HG02870 (cell line): ENCODE measurements at regions not wholly inside any gene's neighbourhood (a gene's known extent, or its start where the extent isn't known, plus 50 kb on each side); places are given as distances from the start of the nearest gene placed in this dataset.
"Not testable (repeated sequence)": the region's sequence is repeated elsewhere in the genome, so short reads cannot be mapped to it uniquely, and the experiment has no call there.

Experiments used
- ATAC-seq: cut with Tn5 transposase; IDR thresholded peaks from one replicate; pipeline ENCODE4 v1.9.1; 2021; ENCODE audit warnings: mild to moderate bottlenecking, moderate library complexity; ENCODE audit not compliant: unreplicated experiment

DNA sequence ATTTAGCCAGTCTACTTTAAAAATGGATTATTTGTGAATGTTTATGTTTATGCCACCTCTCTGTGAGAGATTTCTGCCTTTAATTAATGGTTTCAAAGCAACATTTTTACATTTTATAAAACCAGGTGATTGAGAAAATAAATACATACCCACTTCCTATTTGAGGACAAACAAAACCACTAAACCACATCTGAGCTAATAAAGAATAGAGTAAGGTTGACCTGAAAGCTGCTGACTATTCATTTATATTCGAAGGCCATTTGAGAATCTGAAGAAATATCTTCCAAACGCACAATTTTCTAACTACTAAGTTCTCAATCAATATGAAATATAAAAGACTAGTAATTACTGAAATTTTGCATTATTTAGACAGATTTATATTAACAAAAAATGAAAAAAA is 705.1 kb downstream of the XPNPEP1 start:
- no peak for ATAC-seq

DNA sequence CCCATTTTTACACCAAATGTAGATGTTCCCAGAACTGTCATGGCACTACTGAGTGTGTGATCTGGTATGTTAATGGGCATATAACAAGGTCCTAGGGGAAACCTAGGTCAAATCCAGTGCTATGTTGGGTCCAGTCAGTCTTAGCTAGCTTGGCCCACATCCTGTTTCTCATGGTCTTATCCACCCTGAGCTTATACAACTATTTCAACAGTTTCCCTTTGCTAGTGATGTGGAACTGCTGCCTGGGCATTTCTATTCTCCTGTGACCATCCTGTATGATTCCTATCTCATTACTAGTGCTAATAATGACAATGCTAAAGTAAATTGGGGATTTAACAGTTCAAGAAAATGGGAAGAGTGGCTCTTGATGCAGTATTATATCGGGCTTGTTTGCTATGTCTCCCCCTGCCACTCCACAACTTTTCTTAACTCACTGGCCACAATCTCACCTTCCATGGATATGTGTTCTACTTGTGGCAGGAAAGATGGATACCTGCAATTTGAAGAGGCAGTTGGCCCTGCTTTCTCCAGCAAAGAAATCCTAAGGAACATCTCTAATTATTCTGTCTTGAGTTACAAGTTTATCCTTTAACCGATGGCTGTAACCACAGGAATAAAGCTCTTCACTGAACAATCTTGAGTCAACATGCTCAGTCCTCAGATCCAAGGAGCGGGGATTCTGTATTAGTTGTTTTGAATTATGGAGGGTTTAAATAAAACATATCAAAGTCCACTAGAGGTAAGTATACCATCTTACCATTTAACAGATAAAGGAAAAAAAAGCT is 707.8 kb downstream of the XPNPEP1 start:
- no peak for ATAC-seq

DNA sequence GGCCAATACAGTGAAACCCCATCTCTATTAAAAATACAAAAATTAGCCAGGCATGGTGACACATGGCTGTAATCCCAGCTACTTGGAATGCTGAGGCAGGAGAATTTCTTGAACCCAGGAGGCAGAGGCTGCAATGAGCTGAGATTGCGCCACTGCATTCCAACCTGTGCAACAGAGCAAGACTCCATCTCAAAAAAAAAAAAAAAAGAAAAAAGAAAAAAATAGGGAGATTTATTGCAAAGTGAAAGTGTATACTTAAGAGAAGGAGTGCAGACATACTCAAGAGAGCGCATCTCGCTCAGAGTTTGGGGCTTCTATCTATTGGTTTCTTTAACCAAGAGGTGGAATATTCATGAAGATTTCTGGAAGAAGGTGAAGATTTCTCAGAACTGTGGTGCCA is 708.4 kb downstream of the XPNPEP1 start:
- ATAC-seq = not testable (repeated sequence)

DNA sequence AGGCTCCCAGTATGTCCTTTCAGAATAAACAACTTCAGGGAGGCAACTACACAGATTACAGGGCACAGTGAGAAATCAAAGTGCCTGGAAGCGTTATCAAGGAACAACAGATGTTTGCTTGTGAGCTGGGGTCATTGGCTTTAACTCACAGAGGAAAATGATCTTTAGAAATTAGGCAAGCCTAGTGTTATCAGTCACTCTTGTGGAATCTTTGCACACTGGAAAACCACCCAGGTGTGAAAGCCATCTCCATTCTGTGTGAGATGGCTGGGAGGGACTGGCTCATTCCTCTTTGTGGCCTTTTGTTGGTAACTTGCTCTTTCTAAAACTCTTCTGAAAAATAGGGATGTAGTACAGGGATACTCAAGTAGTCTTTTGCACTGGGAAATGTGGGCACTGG is 716.0 kb downstream of the XPNPEP1 start:
- ATAC-seq = no peak

DNA sequence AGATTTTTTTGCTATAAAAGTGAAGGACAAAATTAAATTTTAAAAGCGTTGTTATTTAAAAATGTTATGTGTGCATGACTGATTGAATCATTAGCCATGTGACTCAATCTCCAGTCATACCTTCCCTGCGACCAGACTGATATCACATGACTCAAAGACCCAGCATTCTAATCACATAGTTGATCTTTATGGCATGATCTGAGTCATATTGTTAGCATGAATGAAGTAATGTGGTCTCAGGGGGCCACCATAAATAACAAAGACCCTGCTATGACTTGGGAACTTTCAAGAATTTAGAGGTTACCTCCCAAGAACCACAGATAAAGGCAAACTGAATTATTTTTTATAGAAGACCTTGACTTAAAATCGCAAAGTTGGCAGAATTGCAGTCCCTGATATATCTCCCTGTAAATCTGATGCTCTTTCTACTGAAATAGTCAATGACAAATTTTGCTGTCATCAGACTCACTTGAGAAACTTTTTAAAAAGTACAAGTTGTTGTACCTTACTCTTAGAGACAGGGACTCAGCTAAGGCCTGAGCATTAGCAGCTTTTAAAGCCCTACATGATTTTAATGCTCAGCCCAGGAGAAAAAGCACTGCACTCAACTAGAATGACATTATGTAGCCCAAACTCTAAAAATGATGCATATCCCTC is 717.3 kb downstream of the XPNPEP1 start:
- ATAC-seq = no peak

DNA sequence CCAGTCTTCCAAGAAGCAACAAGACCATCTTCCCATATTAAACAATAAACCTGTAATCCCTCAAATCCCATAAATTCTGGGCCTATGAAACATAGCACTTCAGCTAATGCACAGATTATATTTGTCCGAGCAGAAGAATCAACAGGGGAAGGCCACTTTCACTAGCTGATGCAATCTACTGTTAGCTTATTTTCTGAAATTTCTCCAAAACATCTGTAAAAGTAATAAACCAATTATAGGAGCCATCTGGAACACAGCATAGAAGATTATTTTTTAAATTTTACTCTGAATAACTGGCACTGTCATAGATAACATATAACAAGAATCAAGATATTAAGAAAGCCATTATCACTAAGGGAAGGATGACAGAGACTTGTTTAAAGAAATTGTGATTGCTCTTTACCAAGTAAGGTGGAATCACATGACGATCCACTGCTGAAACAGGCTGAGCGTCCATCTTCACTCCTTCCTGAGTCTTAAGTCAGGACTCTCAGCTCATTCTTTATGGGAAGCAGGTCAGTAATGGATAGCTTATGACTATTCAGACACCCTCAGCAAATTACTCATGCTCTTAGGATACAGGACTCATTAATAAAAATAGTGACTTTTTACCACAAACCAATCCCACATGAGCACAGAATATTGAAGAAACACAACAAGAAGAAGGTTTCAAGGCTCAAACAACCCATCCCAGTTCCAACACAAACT is 719.5 kb downstream of the XPNPEP1 start:
- no peak for ATAC-seq

DNA sequence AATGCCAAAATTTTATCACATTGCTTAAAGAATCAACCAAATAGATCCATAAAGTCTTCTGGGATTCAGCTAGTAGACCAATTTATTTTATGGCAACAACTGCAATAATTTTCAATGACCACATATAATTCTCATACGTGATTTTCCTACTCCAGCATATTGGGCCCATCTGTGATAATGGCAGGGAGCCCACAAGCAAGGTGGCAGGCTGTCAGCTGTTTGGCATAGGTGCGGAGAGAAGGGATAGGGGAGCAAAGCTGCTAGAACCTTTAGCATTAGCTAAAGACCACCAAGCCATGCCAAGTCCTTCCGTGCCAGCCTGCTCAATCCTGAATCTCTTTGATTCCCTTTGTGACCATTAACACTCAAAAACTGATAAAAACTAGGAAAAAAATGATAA is 721.2 kb downstream of the XPNPEP1 start:
- no peak for ATAC-seq

DNA sequence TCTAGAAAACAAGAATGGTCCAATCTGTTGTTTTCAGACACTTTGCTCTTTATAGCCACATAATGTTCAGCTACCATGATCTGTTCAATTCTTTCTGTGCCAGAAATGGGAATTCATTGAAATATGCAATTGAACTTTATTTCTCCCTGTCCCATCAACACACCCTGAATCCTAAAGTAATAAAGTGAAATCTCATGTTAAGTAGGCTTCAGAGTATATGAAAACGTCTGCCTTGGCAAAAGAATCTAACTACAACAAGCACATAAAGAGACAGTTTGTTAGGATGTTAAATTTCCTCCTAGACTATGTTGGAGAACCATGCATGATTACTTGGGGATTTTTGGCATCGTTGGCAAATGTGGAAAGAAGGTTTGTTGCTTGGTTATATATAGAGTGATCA is 722.7 kb downstream of the XPNPEP1 start:
- ATAC-seq = no peak

DNA sequence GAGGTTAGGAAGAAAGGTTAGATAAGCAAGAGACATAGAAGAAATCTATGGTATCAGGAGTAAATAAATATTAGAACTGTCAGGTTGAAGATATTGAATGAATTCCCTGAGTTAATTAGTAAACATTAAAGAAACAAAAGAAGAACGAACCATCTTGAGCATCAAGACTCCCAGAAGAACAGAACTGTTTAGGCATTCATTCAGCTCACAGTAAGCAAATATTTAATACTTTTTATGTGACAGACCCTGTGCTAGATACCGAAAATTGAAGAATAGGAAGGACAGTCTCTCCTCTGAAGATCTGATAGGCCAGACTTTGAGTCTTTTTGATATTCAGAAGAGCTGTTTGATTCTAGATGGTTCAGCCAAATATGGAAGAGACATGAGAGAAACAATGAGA is 731.5 kb downstream of the XPNPEP1 start:
- ATAC-seq = no peak

DNA sequence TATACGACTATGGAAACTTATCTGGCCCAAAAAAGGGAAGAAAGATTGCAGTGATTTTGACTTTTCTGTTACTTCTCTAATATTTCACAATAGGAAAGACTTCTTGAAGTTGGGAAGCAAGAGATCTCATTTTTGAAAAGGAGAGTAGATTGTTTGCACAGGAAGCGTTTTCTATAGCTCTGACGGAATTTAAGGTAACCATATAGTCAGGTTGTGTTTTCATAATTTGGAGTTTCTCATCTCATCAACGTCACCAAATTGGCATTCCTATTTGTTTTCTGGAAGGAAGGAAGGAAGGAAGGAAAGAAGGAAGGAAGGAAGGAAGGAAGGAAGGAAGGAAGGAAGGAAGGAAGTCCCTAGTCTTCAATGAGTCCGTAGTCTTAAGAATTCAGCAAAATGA is 732.0 kb downstream of the XPNPEP1 start:
- no peak for ATAC-seq

DNA sequence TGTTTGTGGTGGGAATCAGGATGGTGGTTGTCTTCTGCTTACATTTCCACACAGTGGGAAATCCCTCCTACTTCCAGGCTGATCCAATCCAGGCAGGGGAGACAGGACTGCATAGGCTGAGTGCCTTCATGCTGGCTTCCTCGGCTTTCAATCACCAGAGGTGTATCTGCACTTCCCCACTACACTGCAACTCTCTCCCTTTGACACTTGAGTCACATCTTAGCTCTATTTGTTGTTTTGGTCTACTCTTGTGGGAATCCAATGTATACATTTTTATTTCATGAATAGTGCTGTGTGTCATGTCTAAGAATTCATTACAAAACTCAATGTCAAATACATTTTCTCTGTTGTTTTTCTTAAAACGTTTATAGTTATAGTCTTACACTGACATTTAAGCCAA is 735.6 kb downstream of the XPNPEP1 start:
- ATAC-seq = no peak

DNA sequence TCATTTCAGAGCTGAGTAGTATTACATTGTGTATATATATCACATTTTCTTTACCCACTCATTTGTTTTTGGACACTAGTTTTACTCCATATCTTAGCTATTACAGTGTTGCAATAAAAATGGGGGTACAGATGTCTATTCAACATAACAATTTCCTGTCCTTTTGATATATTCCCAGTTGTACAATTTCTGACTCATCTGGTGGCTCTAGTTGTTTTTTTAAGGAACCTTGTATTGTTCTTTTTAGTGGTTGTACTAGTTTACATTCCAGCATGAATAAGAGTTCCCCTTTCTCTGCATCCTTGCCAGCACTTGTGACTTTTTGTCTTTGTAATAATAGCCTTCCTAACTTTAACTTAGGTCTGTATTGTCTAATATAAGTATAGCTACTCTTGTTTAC is 739.9 kb downstream of the XPNPEP1 start:
- no peak for ATAC-seq

DNA sequence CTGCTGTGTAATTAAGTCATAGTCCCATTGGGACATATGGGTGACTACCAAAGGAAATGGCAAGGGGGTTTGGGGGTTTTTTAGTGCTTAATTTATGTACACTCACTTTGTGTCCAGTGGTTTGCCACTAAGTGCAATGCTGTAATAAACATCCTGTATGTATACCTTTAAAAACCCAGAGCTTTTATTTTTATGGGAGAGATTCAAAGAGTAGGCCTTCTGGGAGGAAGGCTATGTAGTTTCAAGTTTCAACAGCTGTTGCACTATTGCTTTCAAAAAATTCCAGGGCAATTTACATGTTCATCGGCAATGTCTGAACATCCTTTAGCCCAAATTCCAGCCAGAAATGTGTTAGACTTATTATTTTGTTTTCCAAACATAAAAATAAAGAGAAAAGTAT is 744.7 kb downstream of the XPNPEP1 start:
- no peak for ATAC-seq

DNA sequence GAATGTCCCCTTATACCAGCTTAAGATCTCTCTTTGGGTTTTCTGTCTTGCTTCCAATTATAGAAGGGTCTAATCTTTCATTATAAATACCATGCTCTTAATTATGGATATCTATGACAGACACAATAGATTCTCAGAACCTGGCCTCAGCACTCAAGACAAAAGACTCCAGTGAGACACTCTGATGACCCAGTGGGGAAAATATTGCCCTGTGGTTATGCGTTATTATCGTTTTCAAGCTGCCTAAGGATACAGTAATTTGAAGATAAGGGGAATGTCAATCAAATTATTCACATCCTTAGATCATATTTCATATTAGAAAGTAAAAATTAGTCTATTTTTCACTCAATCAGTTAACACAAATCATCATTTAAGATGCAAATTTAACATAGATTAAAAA is 748.8 kb downstream of the XPNPEP1 start:
- ATAC-seq = no peak

DNA sequence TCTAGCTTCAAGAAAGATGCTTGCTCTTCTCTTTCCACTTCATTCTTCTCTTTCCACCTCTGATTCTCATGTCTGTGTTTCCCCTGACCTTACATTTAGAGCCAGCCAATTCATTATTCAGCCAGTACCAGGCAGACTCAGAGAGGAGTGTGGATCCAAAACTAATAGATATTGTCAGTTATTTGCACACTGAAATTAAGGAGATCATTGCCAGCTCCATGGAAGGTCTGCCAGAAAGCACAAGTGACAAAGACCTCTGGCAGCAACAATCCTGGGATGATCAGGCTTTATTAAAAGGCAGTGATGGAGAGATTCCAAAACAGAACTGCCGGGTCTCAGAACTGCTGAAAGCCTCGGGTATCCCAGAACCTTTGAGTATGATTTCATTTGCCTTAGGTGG is 749.4 kb downstream of the XPNPEP1 start:
- ATAC-seq = no peak

DNA sequence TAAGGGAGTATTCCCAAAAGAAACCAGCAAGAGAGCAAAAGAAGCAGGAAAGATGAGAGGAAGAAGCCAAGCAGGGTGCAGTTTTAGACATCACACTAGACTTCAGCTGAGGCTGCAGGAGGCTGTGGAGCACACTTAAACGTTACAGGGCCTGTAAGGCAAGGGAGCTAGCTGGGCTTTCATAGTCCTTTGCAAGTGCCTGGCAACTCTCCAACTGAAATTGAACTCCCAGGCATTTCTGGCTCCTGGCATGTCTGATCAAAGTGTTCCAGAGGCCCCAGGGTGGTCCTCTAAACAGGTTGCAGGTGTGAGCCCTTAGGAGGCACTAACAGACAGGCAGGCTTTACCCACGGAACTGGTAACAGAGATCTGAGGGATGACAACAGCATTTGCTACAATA is 750.2 kb downstream of the XPNPEP1 start:
- ATAC-seq = no peak

DNA sequence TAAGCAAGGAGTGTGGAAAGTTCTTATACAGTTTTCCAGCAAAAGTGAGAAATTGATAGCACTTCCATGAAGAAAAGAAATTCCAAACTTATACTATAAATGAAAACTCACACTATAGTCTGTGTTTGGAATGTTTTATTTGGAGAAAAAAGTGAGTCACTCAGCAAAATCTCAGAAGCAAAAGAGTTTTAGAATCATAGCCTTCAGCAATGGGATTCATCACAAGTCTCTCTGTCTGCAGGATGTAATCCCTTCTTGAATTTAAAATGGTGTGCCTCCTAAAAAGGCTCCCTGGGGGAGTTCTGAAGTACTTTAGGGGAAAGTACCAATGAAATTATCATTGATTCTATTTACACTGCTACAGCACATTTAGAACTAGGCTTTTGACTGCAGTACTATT is 756.4 kb downstream of the XPNPEP1 start:
- no peak for ATAC-seq

DNA sequence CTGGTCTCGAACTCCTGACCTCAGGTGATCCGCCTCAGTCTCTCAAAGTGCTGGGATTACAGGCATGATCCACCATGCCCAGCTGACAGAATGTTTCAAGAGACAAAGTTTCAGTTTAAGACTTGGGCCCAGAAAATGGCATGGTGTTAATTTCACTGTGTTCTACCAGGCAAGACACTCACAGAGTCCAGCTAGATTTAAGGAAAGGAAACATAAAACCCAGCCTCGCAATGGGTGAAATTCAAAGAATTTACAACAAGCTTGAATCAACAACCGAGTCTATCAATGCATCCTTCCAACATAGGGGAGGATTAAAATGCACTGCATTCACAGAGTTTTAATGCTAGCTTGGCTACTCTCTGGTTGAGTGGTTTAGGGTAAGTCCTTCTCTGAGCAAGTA is 764.0 kb downstream of the XPNPEP1 start:
- ATAC-seq = no peak

DNA sequence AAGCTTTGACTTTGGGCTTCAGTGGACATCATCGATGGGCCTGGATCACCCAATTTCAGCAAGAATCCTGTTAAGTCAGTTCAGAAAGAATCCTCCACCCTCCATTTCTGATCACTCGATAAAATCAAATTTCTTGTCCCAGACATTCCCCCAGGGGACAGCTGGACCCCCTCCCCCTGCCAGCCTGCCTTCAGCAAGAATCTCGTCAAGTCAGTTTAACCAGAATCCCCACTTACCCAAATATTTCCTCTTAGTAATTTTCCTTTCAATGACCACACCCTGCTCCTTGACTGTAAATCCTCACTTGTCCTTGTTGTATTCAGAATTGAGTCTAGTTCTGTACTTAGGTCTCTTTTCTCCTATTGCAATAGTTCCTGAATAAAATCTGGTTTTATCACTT is 766.9 kb downstream of the XPNPEP1 start:
- no peak for ATAC-seq

DNA sequence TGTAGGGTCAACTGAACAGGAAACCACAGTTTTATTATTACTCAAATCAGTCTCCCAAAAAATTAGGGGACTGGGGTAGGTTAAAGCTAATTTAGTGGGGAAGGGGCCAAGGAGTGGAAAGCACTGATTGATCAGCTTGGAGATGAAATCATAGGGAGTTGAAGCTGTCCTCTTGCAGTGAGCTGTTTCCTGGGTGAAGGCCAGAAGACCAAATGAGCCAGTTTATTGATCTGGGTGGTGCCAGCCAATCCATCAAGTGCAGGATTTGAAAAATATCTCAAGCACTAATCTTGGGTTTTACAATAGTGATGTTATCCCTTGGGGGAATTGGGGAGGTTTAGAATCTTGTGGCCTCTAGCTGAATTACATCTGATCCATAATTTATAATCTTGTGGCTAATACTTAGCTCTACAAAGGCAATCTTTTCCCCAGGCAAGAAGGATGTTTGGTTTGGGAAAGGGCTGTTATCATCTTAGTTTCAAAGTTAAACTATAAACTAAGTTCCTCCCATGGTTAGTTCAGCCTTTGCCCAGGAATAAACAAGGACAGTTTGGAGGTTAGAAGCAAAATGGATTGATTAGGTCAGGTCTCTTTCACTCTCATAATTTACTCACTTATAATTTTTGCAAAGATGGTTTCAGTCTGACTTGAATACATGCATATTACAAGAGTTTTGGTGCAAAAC is 773.5 kb downstream of the XPNPEP1 start:
- ATAC-seq = no peak

DNA sequence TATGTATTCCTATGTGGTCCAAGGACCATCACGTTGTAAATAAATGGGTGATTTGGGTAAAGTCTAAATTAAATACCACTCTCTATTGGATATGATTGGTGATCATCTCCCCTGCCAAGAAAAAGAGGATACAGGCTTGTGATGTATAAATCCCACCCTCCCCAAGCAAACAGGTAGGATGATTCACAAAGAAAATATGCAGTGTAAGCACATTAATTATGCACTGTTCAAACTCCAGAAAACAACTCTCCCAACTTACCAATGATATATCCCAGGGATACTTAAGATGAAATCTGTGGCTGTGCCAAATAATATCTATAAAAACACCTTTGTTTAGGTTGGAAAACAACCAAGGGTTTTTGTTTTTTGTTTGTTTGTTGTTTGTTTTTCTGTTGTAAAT is 795.9 kb downstream of the XPNPEP1 start:
- ATAC-seq = no peak

DNA sequence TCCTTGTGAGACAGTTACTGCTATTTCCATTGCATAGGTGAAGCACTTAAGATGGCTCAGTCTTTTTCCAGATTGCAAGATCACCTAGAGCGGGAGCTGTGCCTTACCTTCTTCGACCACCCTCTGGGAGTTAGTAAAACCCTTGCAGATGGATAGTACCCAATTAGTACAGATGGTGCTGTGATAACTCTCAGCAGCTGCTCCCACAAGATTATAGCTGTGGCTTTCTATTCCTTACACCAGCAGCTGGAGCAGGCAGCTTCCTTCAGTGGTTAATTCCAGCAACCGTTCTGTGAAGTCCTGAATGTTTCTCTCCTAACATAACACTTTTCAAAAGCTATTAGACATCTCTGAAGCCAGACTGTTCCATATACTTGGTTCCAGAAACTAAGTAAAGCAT is 796.8 kb downstream of the XPNPEP1 start:
- no peak for ATAC-seq
